ENCODE measurements at regions not wholly inside any gene's neighbourhood (a gene's known extent, or its start where the extent isn't known, plus 50 kb on each side); places are given as distances from the start of the nearest gene placed in this dataset.

GRCh38 chr7:16261100-16261499 is 160.2 kb downstream of the CRPPA start:
- TF ChIP-seq, protein P1, sequence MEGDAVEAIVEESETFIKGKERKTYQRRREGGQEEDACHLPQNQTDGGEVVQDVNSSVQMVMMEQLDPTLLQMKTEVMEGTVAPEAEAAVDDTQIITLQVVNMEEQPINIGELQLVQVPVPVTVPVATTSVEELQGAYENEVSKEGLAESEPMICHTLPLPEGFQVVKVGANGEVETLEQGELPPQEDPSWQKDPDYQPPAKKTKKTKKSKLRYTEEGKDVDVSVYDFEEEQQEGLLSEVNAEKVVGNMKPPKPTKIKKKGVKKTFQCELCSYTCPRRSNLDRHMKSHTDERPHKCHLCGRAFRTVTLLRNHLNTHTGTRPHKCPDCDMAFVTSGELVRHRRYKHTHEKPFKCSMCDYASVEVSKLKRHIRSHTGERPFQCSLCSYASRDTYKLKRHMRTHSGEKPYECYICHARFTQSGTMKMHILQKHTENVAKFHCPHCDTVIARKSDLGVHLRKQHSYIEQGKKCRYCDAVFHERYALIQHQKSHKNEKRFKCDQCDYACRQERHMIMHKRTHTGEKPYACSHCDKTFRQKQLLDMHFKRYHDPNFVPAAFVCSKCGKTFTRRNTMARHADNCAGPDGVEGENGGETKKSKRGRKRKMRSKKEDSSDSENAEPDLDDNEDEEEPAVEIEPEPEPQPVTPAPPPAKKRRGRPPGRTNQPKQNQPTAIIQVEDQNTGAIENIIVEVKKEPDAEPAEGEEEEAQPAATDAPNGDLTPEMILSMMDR (IDR thresholded peaks at IDR 0.05 in 2 of 3, conservative IDR thresholded peaks at IDR 0.05 in 1 of 3; ENCODE audit: insufficient read depth in 2 of 3, low read depth in 1 of 3, low read length in 3 of 3), result no peak
- no peak for TF ChIP-seq TGIF2 (CRISPR knock-in tag; IDR thresholded peaks at IDR 0.05)
